RWPE2 (cell line): ENCODE measurements at regions not wholly inside any gene's neighbourhood (a gene's known extent, or its start where the extent isn't known, plus 50 kb on each side); places are given as distances from the start of the nearest gene placed in this dataset.

Experiments
- ATAC-seq: fragments of 200-7000 bp; cut with Tn5 transposase; 3 replicates; pipeline ENCODE4 v1.9.1; 2021; ENCODE audit warnings: low read depth
- DNase-seq: peaks from one replicate; pipeline ENCODE4 v3.0.0-alpha.2; 2020; ENCODE audit warnings: low spot score
- H3K27ac ChIP-seq: fragments of 450-650 bp; 2 replicates; pipeline ENCODE4 v1.5.1; 2017; ENCODE audit warnings: mild to moderate bottlenecking; ENCODE audit not compliant: poor library complexity, severe bottlenecking
- H3K27me3 ChIP-seq: fragments of 250-450 bp; sonication (Bioruptor Pico); 2 replicates; pipeline ENCODE4 v1.5.1; 2021; ENCODE audit warnings: mild to moderate bottlenecking, moderate library complexity; ENCODE audit not compliant: insufficient read depth, poor library complexity, severe bottlenecking
- H3K36me3 ChIP-seq: fragments of 250-450 bp; sonication (Bioruptor Pico); 2 replicates; pipeline ENCODE4 v1.5.1; 2020; ENCODE audit warnings: low read depth, mild to moderate bottlenecking, moderate library complexity
- H3K4me1 ChIP-seq: fragments of 250-450 bp; sonication (Bioruptor Pico); 2 replicates; pipeline ENCODE4 v1.5.1; 2021; ENCODE audit warnings: mild to moderate bottlenecking, moderate library complexity; ENCODE audit not compliant: insufficient read depth, poor library complexity, severe bottlenecking
- H3K4me3 ChIP-seq: fragments of 250-450 bp; sonication (Bioruptor Pico); 2 replicates; pipeline ENCODE4 v1.5.1; 2021; ENCODE audit warnings: mild to moderate bottlenecking, moderate library complexity; ENCODE audit not compliant: severe bottlenecking
- H3K9me3 ChIP-seq: fragments of 250-450 bp; sonication (Bioruptor Pico); 2 replicates; pipeline ENCODE4 v1.5.1; 2021; ENCODE audit warnings: mild to moderate bottlenecking, moderate library complexity; ENCODE audit not compliant: severe bottlenecking
- TF ChIP-seq, protein P1 (sequence below): fragments of 450-650 bp; IDR thresholded peaks from one replicate; pipeline ENCODE4 v1.5.1; 2017; ENCODE audit warnings: mild to moderate bottlenecking, moderate library complexity; ENCODE audit not compliant: poor library complexity, severe bottlenecking

- no peaks in the 10 kb centered on the region for H3K9me3 ChIP-seq
- DNase-seq (no peak), ATAC-seq (no peak)
Observed at GRCh38 chr3:103105206-103105605, 670.4 kb downstream of the ZPLD1 start.

GRCh38 chr3:103112273-103112672 lies 677.5 kb downstream of the ZPLD1 start:
- Histone ChIP-seq H3K4me1 (no peaks in the 10 kb centered on the region), H3K36me3 (no peaks in the 10 kb centered on the region), H3K9me3 (no peaks in the 10 kb centered on the region), H3K27me3 (no peaks in the 10 kb centered on the region), H3K4me3 (no peak overlapping the region), H3K27ac (no peak overlapping the region)
- no peak for DNase-seq
- no peak for ATAC-seq
- TF ChIP-seq, protein P1, sequence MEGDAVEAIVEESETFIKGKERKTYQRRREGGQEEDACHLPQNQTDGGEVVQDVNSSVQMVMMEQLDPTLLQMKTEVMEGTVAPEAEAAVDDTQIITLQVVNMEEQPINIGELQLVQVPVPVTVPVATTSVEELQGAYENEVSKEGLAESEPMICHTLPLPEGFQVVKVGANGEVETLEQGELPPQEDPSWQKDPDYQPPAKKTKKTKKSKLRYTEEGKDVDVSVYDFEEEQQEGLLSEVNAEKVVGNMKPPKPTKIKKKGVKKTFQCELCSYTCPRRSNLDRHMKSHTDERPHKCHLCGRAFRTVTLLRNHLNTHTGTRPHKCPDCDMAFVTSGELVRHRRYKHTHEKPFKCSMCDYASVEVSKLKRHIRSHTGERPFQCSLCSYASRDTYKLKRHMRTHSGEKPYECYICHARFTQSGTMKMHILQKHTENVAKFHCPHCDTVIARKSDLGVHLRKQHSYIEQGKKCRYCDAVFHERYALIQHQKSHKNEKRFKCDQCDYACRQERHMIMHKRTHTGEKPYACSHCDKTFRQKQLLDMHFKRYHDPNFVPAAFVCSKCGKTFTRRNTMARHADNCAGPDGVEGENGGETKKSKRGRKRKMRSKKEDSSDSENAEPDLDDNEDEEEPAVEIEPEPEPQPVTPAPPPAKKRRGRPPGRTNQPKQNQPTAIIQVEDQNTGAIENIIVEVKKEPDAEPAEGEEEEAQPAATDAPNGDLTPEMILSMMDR, result no peak

More at GRCh38 chr3:103105206-103105605, 670.4 kb downstream of the ZPLD1 start:
- Histone ChIP-seq H3K36me3 (no peaks in the 10 kb centered on the region), H3K27me3 (no peaks in the 10 kb centered on the region), H3K4me3 (no peak overlapping the region), H3K4me1 (no peaks in the 10 kb centered on the region), H3K27ac (no peak overlapping the region)
- TF ChIP-seq, protein P1, result no peak

- no peak overlapping the region for H3K27ac ChIP-seq
- no peak for DNase-seq
- no peaks in the 10 kb centered on the region for H3K4me1 ChIP-seq
- no peak overlapping the region for H3K4me3 ChIP-seq
- no peaks in the 10 kb centered on the region for H3K9me3 ChIP-seq
- no peak for ATAC-seq
- no peaks in the 10 kb centered on the region for H3K36me3 ChIP-seq
- H3K27me3 ChIP-seq, result peaks cover 3% of the 10 kb centered on the region
- TF ChIP-seq, protein P1, result no peak
Observed at GRCh38 chr3:103126115-103126514, 691.3 kb downstream of the ZPLD1 start.

GRCh38 chr3:103127098-103127630 lies 692.3 kb downstream of the ZPLD1 start:
- DNase-seq (no peak), ATAC-seq (no peak)
- no peaks in the 10 kb centered on the region for H3K4me1 ChIP-seq
- TF ChIP-seq, protein P1, result no peak
- no peaks in the 10 kb centered on the region for H3K9me3 ChIP-seq
- peaks cover 3% of the 10 kb centered on the region for H3K27me3 ChIP-seq
- no peak overlapping the region for H3K4me3 ChIP-seq
- no peak overlapping the region for H3K27ac ChIP-seq
- no peaks in the 10 kb centered on the region for H3K36me3 ChIP-seq

GRCh38 chr3:103127737-103128136 lies 692.9 kb downstream of the ZPLD1 start:
- H3K27me3 ChIP-seq, result peaks cover 3% of the 10 kb centered on the region
- no peak overlapping the region for H3K4me3 ChIP-seq
- TF ChIP-seq, protein P1, result no peak
- ATAC-seq, result no peak
- no peak overlapping the region for H3K27ac ChIP-seq
- H3K36me3 ChIP-seq, result no peaks in the 10 kb centered on the region
- DNase-seq, result no peak
- H3K9me3 ChIP-seq, result no peaks in the 10 kb centered on the region
- H3K4me1 ChIP-seq, result no peaks in the 10 kb centered on the region
